ENCODE measurements at regions not wholly inside any gene's neighbourhood (a gene's known extent, or its start where the extent isn't known, plus 50 kb on each side); places are given as distances from the start of the nearest gene placed in this dataset.

- no peak for ATAC-seq (ENCODE audit: low FRiP score in 2 of 2)
These were observed 142.2 kb upstream of the CCDC68 start for GRCh38 chr18:55101458-55101824.

GRCh38 chr18:55100817-55101457, 141.7 kb upstream of the CCDC68 start:
- 50 to 54% methylated on average over 3 of the region's 3 CpGs for WGBS, 2 donors
- no peaks in the 10 kb centered on the region for H3K9me3 ChIP-seq
- TF ChIP-seq CTCF (IDR thresholded peaks at IDR 0.05) (no peak), EP300 (IDR thresholded peaks at IDR 0.05) (no peak)
- H3K4me1 ChIP-seq: peaks cover 0 to 4% (median 0%) of the 10 kb centered on the region in 4 donors
- no peaks in the 10 kb centered on the region for H3K27me3 ChIP-seq
- ATAC-seq (ENCODE audit: low FRiP score in 2 of 2) (no peak), DNase-seq (no peak)
- no peak overlapping the region for H3K27ac ChIP-seq
- no peaks in the 10 kb centered on the region for H3K36me3 ChIP-seq
- H3K4me3 ChIP-seq: no peak overlapping the region

More at GRCh38 chr18:55101458-55101824, 142.2 kb upstream of the CCDC68 start:
- 88 to 95% methylated on average over 2 of the region's 2 CpGs for WGBS, 2 donors
- no peak for DNase-seq
- TF ChIP-seq POLR2AphosphoS5 (IDR thresholded peaks at IDR 0.05): no peak
- TF ChIP-seq POLR2A (IDR thresholded peaks at IDR 0.05): no peak
- no peak for TF ChIP-seq CTCF (IDR thresholded peaks at IDR 0.05)
- no peak for TF ChIP-seq EP300 (IDR thresholded peaks at IDR 0.05)
- Histone ChIP-seq H3K27ac (no peak overlapping the region), H3K27me3 (no peaks in the 10 kb centered on the region), H3K36me3 (no peaks in the 10 kb centered on the region), H3K9me3 (no peaks in the 10 kb centered on the region), H3K4me3 (no peak overlapping the region), H3K4me1 (peaks cover 0 to 4% (median 0%) of the 10 kb centered on the region in 4 donors)

GRCh38 chr18:55097456-55098170, 138.4 kb upstream of the CCDC68 start:
- no peak overlapping the region for H3K4me3 ChIP-seq
- peaks cover 0 to 4% (median 0%) of the 10 kb centered on the region in 4 donors for H3K4me1 ChIP-seq
- no peak for ATAC-seq (ENCODE audit: low FRiP score in 2 of 2)
- H3K27me3 ChIP-seq: no peaks in the 10 kb centered on the region
- H3K36me3 ChIP-seq: no peaks in the 10 kb centered on the region
- 53 to 63% methylated on average over 9 of the region's 9 CpGs for whole genome bisulfite sequencing, 2 donors
- no peak for TF ChIP-seq EP300 (IDR thresholded peaks at IDR 0.05)
- TF ChIP-seq POLR2A (IDR thresholded peaks at IDR 0.05): no peak
- DNase-seq: no peak
- H3K27ac ChIP-seq: peak overlapping the region in 1 of 4 donors; percentile 17
- H3K9me3 ChIP-seq: no peaks in the 10 kb centered on the region

GRCh38 chr18:55096263-55096951, 137.1 kb upstream of the CCDC68 start:
- WGBS, 2 donors: 55 to 69% methylated on average over 10 of the region's 10 CpGs
- H3K4me1 ChIP-seq: peaks cover 0 to 4% (median 0%) of the 10 kb centered on the region in 4 donors
- TF ChIP-seq CTCF (IDR thresholded peaks at IDR 0.05) (peak in 4 of 6 experiments; percentile 13 to 20 (median 16)), POLR2AphosphoS5 (IDR thresholded peaks at IDR 0.05) (no peak)

GRCh38 chr18:55095584-55095983, 136.3 kb upstream of the CCDC68 start:
- whole genome bisulfite sequencing, 2 donors: 63 to 90% methylated on average over 3 of the region's 3 CpGs

More at GRCh38 chr18:55096263-55096951, 137.1 kb upstream of the CCDC68 start:
- ATAC-seq (ENCODE audit: low FRiP score in 2 of 2) (peak in 1 of 2 donors; percentile 61), DNase-seq (no peak)
- H3K4me3 ChIP-seq: no peak overlapping the region
- no peaks in the 10 kb centered on the region for H3K36me3 ChIP-seq
- H3K27me3 ChIP-seq: no peaks in the 10 kb centered on the region
- peak overlapping the region in 1 of 4 donors; percentile 17 for H3K27ac ChIP-seq
- H3K9me3 ChIP-seq: no peaks in the 10 kb centered on the region

More at GRCh38 chr18:55095584-55095983, 136.3 kb upstream of the CCDC68 start:
- no peaks in the 10 kb centered on the region for H3K27me3 ChIP-seq
- no peak for ATAC-seq (ENCODE audit: low FRiP score in 2 of 2)
- TF ChIP-seq POLR2A (IDR thresholded peaks at IDR 0.05) (no peak), POLR2AphosphoS5 (IDR thresholded peaks at IDR 0.05) (no peak), EP300 (IDR thresholded peaks at IDR 0.05) (no peak), CTCF (IDR thresholded peaks at IDR 0.05) (no peak)
- no peaks in the 10 kb centered on the region for H3K9me3 ChIP-seq
- no peak for DNase-seq
- H3K4me1 ChIP-seq: peaks cover 0 to 4% (median 0%) of the 10 kb centered on the region in 4 donors
- no peaks in the 10 kb centered on the region for H3K36me3 ChIP-seq
- H3K27ac ChIP-seq: no peak overlapping the region
- H3K4me3 ChIP-seq: no peak overlapping the region
